Kidney (tissue), 13 donors: ENCODE measurements at regions not wholly inside any gene's neighbourhood (a gene's known extent, or its start where the extent isn't known, plus 50 kb on each side); places are given as distances from the start of the nearest gene placed in this dataset.

Source experiments
- DNase-seq, 5 donors: peaks; one replicate each; pipeline ENCODE4 v3.0.0-alpha.2; 2013 to 2020
- FAIRE-seq: peaks from 2 replicates; lab custom pipeline; 2012; peaks lifted over from hg19 to GRCh38; lab: Jason Lieb, UNC
- H3K27ac ChIP-seq, 2 donors: one replicate each; pipeline ENCODE4 v1.7.0; 2013; ENCODE audit warnings: low read depth in 2 of 2, low read length in 2 of 2, inconsistent platforms in 1 of 2
- H3K27me3 ChIP-seq: one replicate; pipeline ENCODE4 v1.7.1; 2013; ENCODE audit warnings: low read length, inconsistent platforms; ENCODE audit not compliant: control insufficient read depth, insufficient read depth
- H3K36me3 ChIP-seq, 3 donors: one replicate each; pipeline versions ENCODE4 v1.7.0 to v1.7.1; 2013; ENCODE audit warnings: low read length in 3 of 3, control low read depth in 1 of 3, inconsistent platforms in 1 of 3; ENCODE audit not compliant: insufficient read depth in 3 of 3, control insufficient read depth in 2 of 3
- H3K4me1 ChIP-seq, 3 donors: one replicate each; pipeline versions ENCODE4 v1.7.0 to v1.7.1; 2013; ENCODE audit warnings: low read length in 3 of 3, inconsistent platforms in 1 of 3, low read depth in 1 of 3; ENCODE audit not compliant: control insufficient read depth in 2 of 3, insufficient read depth in 2 of 3
- H3K4me3 ChIP-seq, 3 donors: one replicate each; pipeline versions ENCODE4 v1.7.0 to v1.8.1; 2013; ENCODE audit warnings: low read length in 3 of 3, control low read depth in 1 of 3, inconsistent platforms in 1 of 3
- H3K9ac ChIP-seq, 3 donors: one replicate each; pipeline versions ENCODE4 v1.7.0 to v1.7.1; 2013; ENCODE audit warnings: low read length in 3 of 3, control low read depth in 1 of 3, inconsistent platforms in 1 of 3
- H3K9me3 ChIP-seq, 3 donors: one replicate each; pipeline versions ENCODE4 v1.7.0 to v1.7.1; 2013; ENCODE audit warnings: low read length in 3 of 3, control low read depth in 1 of 3, inconsistent platforms in 1 of 3; ENCODE audit not compliant: control insufficient read depth in 2 of 3, insufficient read depth in 1 of 3
- CTCF ChIP-seq: IDR thresholded peaks from 3 replicates; pipeline ENCODE4 v1.5.1; 2012; ENCODE audit warnings: mild to moderate bottlenecking, moderate library complexity, borderline replicate concordance; ENCODE audit not compliant: insufficient read depth; ENCODE audit errors: extremely low read depth
- intact Hi-C: fragments of 100-400 bp; cut with DNase I; formaldehyde crosslinking; loops from one replicate; pipeline ENCODE4 v1.11.1; 2022
- donor health status: control.
- donor health status: control.
- donor health status: control.
- donor health status: control.
- donor health status: control.
- donor health status: DM: yes; HTN: yes; CAD: no.
- donor health status: Normal renal cell carcinoma (clear cell type).

- FAIRE-seq: no peak
- H3K4me3 ChIP-seq: no peak overlapping the region
- intact Hi-C loops: no loop called here
- H3K9ac ChIP-seq: no peak overlapping the region
- no peaks in the 10 kb centered on the region for H3K4me1 ChIP-seq
- no peak for TF ChIP-seq CTCF
- no peaks in the 10 kb centered on the region for H3K9me3 ChIP-seq
- no peak overlapping the region for H3K27ac ChIP-seq
- DNase-seq: no peak
- no peaks in the 10 kb centered on the region for H3K36me3 ChIP-seq
- H3K27me3 ChIP-seq: no peaks in the 10 kb centered on the region
Observed at GRCh38 chr1:78322928-78323680, 167.7 kb upstream of the PTGFR start.

GRCh38 chr1:78325293-78325692, 165.5 kb upstream of the PTGFR start:
- Histone ChIP-seq H3K27ac (no peak overlapping the region), H3K4me1 (no peaks in the 10 kb centered on the region), H3K27me3 (no peaks in the 10 kb centered on the region), H3K9me3 (no peaks in the 10 kb centered on the region), H3K36me3 (no peaks in the 10 kb centered on the region), H3K4me3 (no peak overlapping the region), H3K9ac (no peak overlapping the region)
- TF ChIP-seq CTCF: no peak
- no peak for DNase-seq
- FAIRE-seq: no peak
- intact Hi-C loops: no loop called here

GRCh38 chr1:78329475-78329874, 161.3 kb upstream of the PTGFR start:
- no peak for DNase-seq
- no peak for FAIRE-seq
- intact Hi-C loops: no loop called here
- Histone ChIP-seq H3K4me3 (no peak overlapping the region), H3K9me3 (no peaks in the 10 kb centered on the region), H3K9ac (no peak overlapping the region), H3K4me1 (no peaks in the 10 kb centered on the region), H3K36me3 (no peaks in the 10 kb centered on the region), H3K27ac (no peak overlapping the region), H3K27me3 (no peaks in the 10 kb centered on the region)
- no peak for TF ChIP-seq CTCF

DNA sequence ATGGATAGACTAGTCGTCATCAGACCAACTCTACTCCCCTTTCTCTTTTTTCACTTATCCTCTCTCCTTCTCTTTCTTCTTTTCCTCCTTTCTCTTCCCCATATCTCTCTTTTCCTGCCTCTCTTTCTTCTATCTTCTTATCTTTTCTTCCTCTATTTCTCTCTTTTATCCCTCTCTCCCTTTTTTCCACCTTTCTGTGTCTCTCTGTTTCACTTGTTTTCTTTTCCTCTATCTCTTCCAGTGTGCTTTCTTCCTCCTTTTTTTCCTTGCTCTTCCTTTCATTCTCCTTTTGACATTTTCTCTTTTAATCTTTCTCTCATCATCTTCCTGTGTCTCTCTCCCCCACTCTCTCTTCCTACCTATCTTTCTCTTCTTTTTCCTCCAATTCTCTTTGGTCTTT, 159.0 kb upstream of the PTGFR start:
- Histone ChIP-seq H3K9me3 (no peaks in the 10 kb centered on the region), H3K4me3 (no peak overlapping the region), H3K27ac (no peak overlapping the region), H3K36me3 (no peaks in the 10 kb centered on the region), H3K27me3 (no peaks in the 10 kb centered on the region), H3K9ac (no peak overlapping the region), H3K4me1 (no peaks in the 10 kb centered on the region)
- DNase-seq: no peak
- intact Hi-C loops: no loop called here
- FAIRE-seq: no peak
- no peak for TF ChIP-seq CTCF
